ENCODE measurements at regions not wholly inside any gene's neighbourhood (a gene's known extent, or its start where the extent isn't known, plus 50 kb on each side); places are given as distances from the start of the nearest gene placed in this dataset.

GRCh38 chr9:90032296-90033027 lies 427.6 kb downstream of the GADD45G start:
- no peaks in the 10 kb centered on the region for H3K36me3 Mint-ChIP-seq
- H3K27me3 Mint-ChIP-seq: peaks cover 16% of the 10 kb centered on the region
- DNase-seq (no peak), ATAC-seq (no peak)
- H3K4me1 Mint-ChIP-seq: no peaks in the 10 kb centered on the region
- CTCF ChIA-PET: no interaction called here
- no peak overlapping the region for H3K4me3 Mint-ChIP-seq
- no peak overlapping the region for H3K27ac Mint-ChIP-seq
- H3K9me3 Mint-ChIP-seq (ENCODE audit: low read depth): no peaks in the 10 kb centered on the region

- no peak for DNase-seq
- H3K9me3 Mint-ChIP-seq (ENCODE audit: low read depth): no peaks in the 10 kb centered on the region
- no peaks in the 10 kb centered on the region for H3K4me1 Mint-ChIP-seq
- no peaks in the 10 kb centered on the region for H3K36me3 Mint-ChIP-seq
- no peak for ATAC-seq
- no peak overlapping the region for H3K4me3 Mint-ChIP-seq
- peaks cover 10% of the 10 kb centered on the region for H3K27me3 Mint-ChIP-seq
- CTCF ChIA-PET: no interaction called here
- H3K27ac Mint-ChIP-seq: no peak overlapping the region
These were observed 428.3 kb downstream of the GADD45G start for GRCh38 chr9:90033028-90033650.

GRCh38 chr9:90034071-90034470 lies 429.3 kb downstream of the GADD45G start:
- ATAC-seq (no peak), DNase-seq (no peak)

GRCh38 chr9:90035471-90035870 lies 430.7 kb downstream of the GADD45G start:
- no peaks in the 10 kb centered on the region for H3K36me3 Mint-ChIP-seq
- H3K4me3 Mint-ChIP-seq: no peak overlapping the region
- no peaks in the 10 kb centered on the region for H3K27me3 Mint-ChIP-seq
- no peak for DNase-seq
- no peaks in the 10 kb centered on the region for H3K9me3 Mint-ChIP-seq (ENCODE audit: low read depth)
- H3K4me1 Mint-ChIP-seq: no peaks in the 10 kb centered on the region
- H3K27ac Mint-ChIP-seq: no peak overlapping the region
- CTCF ChIA-PET: interaction anchor here (1.1 kb wide), 1 partner anchor 433 kb away, joined by 3 read pairs; no protein-coding TSS in a partner anchor
- ATAC-seq: no peak

More at GRCh38 chr9:90034071-90034470, 429.3 kb downstream of the GADD45G start:
- H3K4me1 Mint-ChIP-seq: no peaks in the 10 kb centered on the region
- H3K27ac Mint-ChIP-seq: no peak overlapping the region
- peaks cover 2% of the 10 kb centered on the region for H3K27me3 Mint-ChIP-seq
- no peaks in the 10 kb centered on the region for H3K9me3 Mint-ChIP-seq (ENCODE audit: low read depth)
- H3K36me3 Mint-ChIP-seq: no peaks in the 10 kb centered on the region
- CTCF ChIA-PET: no interaction called here
- no peak overlapping the region for H3K4me3 Mint-ChIP-seq

GRCh38 chr9:90037146-90037797 lies 432.5 kb downstream of the GADD45G start:
- H3K9me3 Mint-ChIP-seq (ENCODE audit: low read depth): no peaks in the 10 kb centered on the region
- DNase-seq (no peak), ATAC-seq (no peak)
- H3K4me3 Mint-ChIP-seq: no peak overlapping the region
- no peaks in the 10 kb centered on the region for H3K27me3 Mint-ChIP-seq
- no peaks in the 10 kb centered on the region for H3K4me1 Mint-ChIP-seq
- H3K36me3 Mint-ChIP-seq: no peaks in the 10 kb centered on the region
- no peak overlapping the region for H3K27ac Mint-ChIP-seq
- CTCF ChIA-PET: interaction anchor here (1.4 kb wide), 1 partner anchor 439 kb away, joined by 3 read pairs; no protein-coding TSS in a partner anchor

GRCh38 chr9:90038763-90039162 lies 434.0 kb downstream of the GADD45G start:
- H3K36me3 Mint-ChIP-seq: no peaks in the 10 kb centered on the region
- DNase-seq (no peak), ATAC-seq (no peak)
- CTCF ChIA-PET: no interaction called here
- no peak overlapping the region for H3K4me3 Mint-ChIP-seq
- no peaks in the 10 kb centered on the region for H3K9me3 Mint-ChIP-seq (ENCODE audit: low read depth)
- H3K4me1 Mint-ChIP-seq: no peaks in the 10 kb centered on the region
- no peaks in the 10 kb centered on the region for H3K27me3 Mint-ChIP-seq
- no peak overlapping the region for H3K27ac Mint-ChIP-seq

- no peak overlapping the region for H3K27ac Mint-ChIP-seq
- peaks cover 9% of the 10 kb centered on the region for H3K4me1 Mint-ChIP-seq
- H3K36me3 Mint-ChIP-seq: no peaks in the 10 kb centered on the region
- DNase-seq (no peak), ATAC-seq (no peak)
- H3K9me3 Mint-ChIP-seq (ENCODE audit: low read depth): peaks cover 4% of the 10 kb centered on the region
- peaks cover 5% of the 10 kb centered on the region for H3K27me3 Mint-ChIP-seq
- CTCF ChIA-PET: interaction anchor here (1.0 kb wide), 1 partner anchor 450 kb away, joined by 3 read pairs; no protein-coding TSS in a partner anchor
- no peak overlapping the region for H3K4me3 Mint-ChIP-seq
These were observed 439.5 kb downstream of the GADD45G start for GRCh38 chr9:90044263-90044662.

- Mint-ChIP-seq H3K27ac (no peak overlapping the region), H3K4me1 (peaks cover 9% of the 10 kb centered on the region), H3K36me3 (no peaks in the 10 kb centered on the region), H3K4me3 (no peak overlapping the region), H3K27me3 (peaks cover 9% of the 10 kb centered on the region), H3K9me3 (ENCODE audit: low read depth) (peaks cover 4% of the 10 kb centered on the region)
- ATAC-seq (peak; percentile 58), DNase-seq (peak; percentile 54)
- CTCF ChIA-PET: interaction anchor here (1.0 kb wide), 1 partner anchor 451 kb away, joined by 3 read pairs; no protein-coding TSS in a partner anchor
These were observed 439.9 kb downstream of the GADD45G start for GRCh38 chr9:90044710-90045151.

GRCh38 chr9:90046317-90046861 lies 441.6 kb downstream of the GADD45G start:
- ATAC-seq (no peak), DNase-seq (no peak)
- Mint-ChIP-seq H3K4me3 (no peak overlapping the region), H3K27me3 (peaks cover 17% of the 10 kb centered on the region), H3K4me1 (peaks cover 9% of the 10 kb centered on the region), H3K36me3 (no peaks in the 10 kb centered on the region), H3K27ac (no peak overlapping the region), H3K9me3 (ENCODE audit: low read depth) (peaks cover 4% of the 10 kb centered on the region)
- CTCF ChIA-PET: interaction anchor here (1.2 kb wide), 1 partner anchor 28 kb away, joined by 3 read pairs; no protein-coding TSS in a partner anchor

- CTCF ChIA-PET: interaction anchor here (0.7 to 1.5 kb wide), 2 partner anchors 362 to 450 kb away, joined by 3 to 4 read pairs; no protein-coding TSS in a partner anchor
- peaks cover 4% of the 10 kb centered on the region for H3K9me3 Mint-ChIP-seq (ENCODE audit: low read depth)
- no peak for ATAC-seq
- no peaks in the 10 kb centered on the region for H3K36me3 Mint-ChIP-seq
- no peak overlapping the region for H3K27ac Mint-ChIP-seq
- H3K27me3 Mint-ChIP-seq: peaks cover 29% of the 10 kb centered on the region
- peaks cover 9% of the 10 kb centered on the region for H3K4me1 Mint-ChIP-seq
- no peak for DNase-seq
- H3K4me3 Mint-ChIP-seq: no peak overlapping the region
These were observed 443.0 kb downstream of the GADD45G start for GRCh38 chr9:90047828-90048227.

- H3K36me3 Mint-ChIP-seq: no peaks in the 10 kb centered on the region
- no peaks in the 10 kb centered on the region for H3K4me1 Mint-ChIP-seq
- CTCF ChIA-PET: interaction anchor here (1.3 kb wide), 1 partner anchor 47 kb away, joined by 3 read pairs; no protein-coding TSS in a partner anchor
- H3K9me3 Mint-ChIP-seq (ENCODE audit: low read depth): peaks cover 4% of the 10 kb centered on the region
- no peak overlapping the region for H3K4me3 Mint-ChIP-seq
- peaks cover 52% of the 10 kb centered on the region for H3K27me3 Mint-ChIP-seq
- DNase-seq: no peak
- H3K27ac Mint-ChIP-seq: no peak overlapping the region
- no peak for ATAC-seq
These were observed 447.6 kb downstream of the GADD45G start for GRCh38 chr9:90052366-90052765.

- peaks cover 52% of the 10 kb centered on the region for H3K27me3 Mint-ChIP-seq
- no peak for ATAC-seq
- no peaks in the 10 kb centered on the region for H3K4me1 Mint-ChIP-seq
- peak; percentile 41 for DNase-seq
- H3K9me3 Mint-ChIP-seq (ENCODE audit: low read depth): peaks cover 4% of the 10 kb centered on the region
- H3K4me3 Mint-ChIP-seq: no peak overlapping the region
- H3K36me3 Mint-ChIP-seq: no peaks in the 10 kb centered on the region
- H3K27ac Mint-ChIP-seq: no peak overlapping the region
- CTCF ChIA-PET: interaction anchor here (1.3 kb wide), 1 partner anchor 47 kb away, joined by 3 read pairs; no protein-coding TSS in a partner anchor
These were observed 448.2 kb downstream of the GADD45G start for GRCh38 chr9:90053027-90053426.

GRCh38 chr9:90054810-90055209 lies 450.0 kb downstream of the GADD45G start:
- Mint-ChIP-seq H3K4me1 (no peaks in the 10 kb centered on the region), H3K27ac (no peak overlapping the region), H3K4me3 (no peak overlapping the region), H3K36me3 (no peaks in the 10 kb centered on the region), H3K27me3 (peaks cover 45% of the 10 kb centered on the region), H3K9me3 (ENCODE audit: low read depth) (no peaks in the 10 kb centered on the region)
- ATAC-seq (no peak), DNase-seq (no peak)
- CTCF ChIA-PET: no interaction called here
